8988T (cell line): ENCODE measurements at regions not wholly inside any gene's neighbourhood (a gene's known extent, or its start where the extent isn't known, plus 50 kb on each side); places are given as distances from the start of the nearest gene placed in this dataset.

Source experiments
- DNase-seq: peaks from one replicate; pipeline ENCODE4 v3.0.0; 2011

DNA sequence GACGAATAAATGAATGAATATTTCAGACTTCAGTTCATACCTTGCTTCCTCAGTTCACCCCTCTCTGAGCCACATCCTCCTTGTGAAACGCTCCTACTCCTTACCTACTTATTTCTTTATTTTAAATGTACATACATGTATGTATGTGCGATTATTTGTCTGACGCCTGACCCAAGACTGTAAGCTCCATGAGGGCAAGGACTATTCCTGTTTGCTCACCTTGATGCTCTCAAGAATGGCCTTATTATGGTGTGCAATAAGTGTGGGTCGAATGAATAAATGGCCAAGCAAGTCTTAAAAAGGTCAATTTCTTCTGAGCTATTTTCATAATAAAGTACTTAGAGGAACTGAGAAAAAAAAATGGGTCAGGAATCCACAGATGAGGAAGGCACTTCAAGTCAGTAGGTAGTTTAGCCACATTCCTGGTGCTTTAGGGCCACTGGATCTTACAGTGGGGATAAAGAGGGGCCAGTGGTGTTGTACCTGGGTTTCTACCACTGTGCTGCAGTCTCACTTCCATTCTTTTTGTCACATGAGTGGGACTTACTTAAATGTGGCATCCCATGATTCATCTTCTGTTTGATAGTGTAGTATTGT is 74.7 kb downstream of the SDC1 start:
- no peak for DNase-seq

DNA sequence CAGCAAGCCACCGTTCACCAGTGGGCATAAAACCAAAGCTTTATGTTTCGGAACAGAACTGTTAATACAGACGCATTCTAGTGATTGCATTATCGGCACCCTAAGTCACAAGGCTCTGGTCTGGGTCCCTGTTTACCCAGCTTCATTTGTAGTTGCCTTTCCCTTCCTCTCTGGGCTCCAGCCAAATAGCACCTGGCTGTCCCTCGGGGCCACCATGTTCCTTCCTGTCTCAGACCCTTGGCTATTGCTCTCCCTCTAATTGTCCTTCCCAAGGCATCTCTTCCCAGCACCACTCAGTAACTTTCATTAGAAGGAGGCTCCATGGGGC is 75.3 kb downstream of the SDC1 start:
- DNase-seq, result no peak

DNA sequence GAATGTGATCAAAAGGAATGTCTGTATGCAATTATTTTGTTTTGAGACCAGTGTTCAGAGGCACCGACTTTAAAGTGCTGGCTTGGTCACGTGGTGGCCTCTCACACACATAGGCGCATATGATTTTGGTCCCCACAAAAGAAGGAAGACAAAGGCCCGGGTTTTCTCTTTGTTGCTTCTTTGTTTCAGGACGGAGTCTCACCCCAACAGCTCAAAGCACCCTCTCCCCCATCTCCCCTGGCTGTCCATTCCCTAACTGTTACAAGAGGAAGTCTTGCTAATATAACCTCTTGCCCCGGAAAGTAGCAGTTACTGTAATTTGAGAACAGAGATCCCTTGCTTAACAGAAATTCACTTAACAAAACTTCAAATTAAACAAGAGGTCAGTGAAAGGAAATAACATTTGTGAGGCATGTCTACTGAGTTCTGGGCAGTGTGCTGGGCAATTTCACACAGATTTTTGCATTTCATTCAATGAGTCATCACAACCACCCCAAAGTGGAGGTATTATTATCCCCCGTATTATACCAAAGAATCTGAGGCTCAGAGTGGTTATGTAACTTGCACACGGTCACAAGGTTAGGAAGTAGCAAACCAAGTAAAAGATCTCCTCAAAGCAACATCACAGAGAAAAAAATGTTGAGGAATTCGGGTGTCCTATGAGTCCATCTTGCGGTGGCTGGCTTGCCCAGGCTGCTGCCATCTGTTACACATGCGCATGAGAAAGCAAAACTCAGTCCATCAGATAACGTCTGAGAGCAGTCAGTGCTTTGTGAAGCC is 75.8 kb downstream of the SDC1 start:
- no peak for DNase-seq

DNA sequence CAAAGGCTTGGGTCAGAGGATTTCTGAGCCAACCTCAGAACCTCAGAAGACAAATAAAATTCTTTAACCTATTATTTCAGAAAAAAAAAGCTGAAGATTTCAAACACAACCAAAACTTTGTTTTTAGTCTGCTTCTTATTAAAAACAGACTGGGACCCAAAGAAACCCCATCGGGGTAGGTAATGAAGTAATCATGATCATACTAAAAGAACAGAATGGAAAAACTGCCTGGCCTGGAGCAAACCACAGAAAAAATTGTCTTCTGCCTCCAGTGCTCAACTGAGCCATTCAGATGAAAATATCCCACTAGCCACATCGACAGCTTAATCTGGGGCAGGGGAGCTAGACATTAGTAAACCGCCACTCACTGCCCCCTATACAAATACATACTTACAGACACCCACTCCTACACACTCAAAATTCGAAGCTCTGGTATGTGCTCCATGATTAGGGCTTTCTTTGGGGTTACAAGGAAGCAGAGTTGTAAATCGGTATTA is 76.5 kb downstream of the SDC1 start:
- no peak for DNase-seq

DNA sequence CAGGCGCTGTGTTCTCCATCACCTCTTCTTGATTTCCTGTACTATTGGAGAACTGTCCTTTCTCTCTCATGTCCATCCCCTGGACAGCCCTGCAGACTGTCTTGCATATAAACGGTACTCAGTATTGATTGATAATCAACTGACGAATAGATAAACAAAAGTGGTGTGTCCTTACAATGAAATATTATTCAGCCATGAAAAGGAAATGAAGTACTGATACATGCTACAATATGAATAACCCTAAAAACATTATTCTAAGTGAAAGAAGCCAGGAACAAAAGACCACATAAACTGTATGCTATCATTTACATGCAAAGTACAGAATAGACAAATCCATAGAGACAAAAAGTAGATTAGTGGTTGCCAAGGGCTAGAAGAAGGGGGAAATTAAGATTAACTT is 77.6 kb downstream of the SDC1 start:
- DNase-seq, result no peak

DNA sequence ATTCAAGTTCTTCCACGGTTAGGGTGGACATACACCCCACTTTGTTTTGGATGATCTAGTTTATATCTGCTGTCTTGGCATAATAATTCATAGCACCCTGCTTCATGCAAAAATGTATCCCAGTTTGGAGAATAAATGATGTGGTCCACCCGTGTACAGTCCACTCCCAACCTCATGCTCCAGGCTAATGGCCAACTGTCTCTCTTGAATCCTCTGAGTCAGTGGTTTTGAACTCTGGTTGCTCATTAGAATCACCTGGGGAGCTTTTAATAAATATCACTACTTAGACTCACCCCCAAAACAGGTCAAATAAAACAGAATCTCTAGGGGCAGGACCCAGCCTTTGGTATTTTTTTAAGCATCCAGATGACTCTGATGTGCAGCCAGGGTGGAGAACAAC is 78.5 kb downstream of the SDC1 start:
- DNase-seq, result no peak

DNA sequence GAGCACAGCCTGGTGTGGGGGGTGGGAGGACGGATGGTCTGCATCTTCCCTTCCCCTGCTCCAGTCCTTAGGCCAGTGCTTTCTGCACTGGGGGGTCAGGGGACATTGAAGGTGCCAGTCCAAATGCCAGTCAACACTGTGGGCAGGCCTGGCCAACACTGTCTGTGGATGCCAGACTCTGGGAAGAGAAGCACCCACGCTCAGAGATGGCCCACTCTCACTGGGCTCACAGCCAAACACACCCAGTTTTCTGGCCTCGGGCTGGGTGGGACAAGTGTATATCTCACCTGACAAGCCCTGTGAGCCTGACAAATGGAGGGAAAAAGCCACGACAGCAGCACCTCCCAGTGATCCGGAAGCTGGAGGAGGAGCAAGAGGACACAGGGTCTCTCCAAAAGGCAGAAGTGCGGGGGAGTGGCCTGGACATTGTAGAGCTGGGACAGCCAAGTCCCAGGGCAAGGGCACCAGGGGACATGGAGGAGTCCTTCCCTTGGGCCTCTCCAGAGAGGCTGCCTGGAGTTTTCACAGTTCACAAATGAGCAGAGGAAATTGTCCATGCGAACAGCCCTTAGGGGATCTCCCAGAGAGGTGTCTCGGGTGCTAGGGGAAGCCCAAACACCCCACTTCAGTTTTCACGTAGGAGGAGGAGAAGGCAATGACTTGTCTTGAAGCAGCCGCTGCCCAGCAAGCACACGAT is 79.3 kb downstream of the SDC1 start:
- no peak for DNase-seq

DNA sequence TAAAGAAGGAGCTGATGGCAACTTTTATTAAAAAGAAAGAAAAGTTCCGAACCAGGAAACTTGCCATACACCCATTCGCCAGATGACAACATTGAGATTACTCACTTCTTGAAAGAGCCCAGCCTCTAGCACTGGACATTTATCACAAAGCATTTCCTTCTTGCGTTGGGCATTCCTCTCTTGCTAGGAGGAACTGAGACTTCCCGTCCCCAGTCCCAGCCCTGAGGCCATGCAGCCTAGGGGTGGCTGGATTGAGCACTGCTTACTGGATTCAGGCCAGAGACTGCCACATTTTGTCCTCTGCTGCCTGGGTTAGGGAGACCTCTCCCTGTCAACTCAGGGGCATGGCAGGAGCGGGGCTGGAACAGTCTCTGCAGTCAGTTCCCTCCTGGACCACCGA is 80.1 kb downstream of the SDC1 start:
- DNase-seq, result no peak

DNA sequence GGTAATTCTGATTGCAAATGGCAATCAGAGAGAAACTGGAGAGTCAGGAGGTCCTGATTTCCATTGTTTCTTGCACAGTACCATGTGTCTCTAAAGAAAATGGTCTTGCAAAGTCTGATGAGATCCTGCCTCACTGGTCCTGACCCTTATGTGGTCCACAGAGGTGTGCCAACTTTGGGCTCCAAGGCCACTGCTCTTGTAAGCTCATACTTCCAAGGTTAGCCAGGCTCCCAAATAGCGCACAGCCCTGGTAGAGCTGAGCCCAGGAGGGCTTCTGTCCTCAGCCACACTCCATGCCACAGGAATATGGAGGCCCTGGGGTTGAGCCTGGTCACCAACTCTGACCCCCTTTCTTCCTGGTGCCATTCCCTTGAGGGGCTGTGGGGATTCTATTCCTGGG is 80.7 kb downstream of the SDC1 start:
- no peak for DNase-seq

DNA sequence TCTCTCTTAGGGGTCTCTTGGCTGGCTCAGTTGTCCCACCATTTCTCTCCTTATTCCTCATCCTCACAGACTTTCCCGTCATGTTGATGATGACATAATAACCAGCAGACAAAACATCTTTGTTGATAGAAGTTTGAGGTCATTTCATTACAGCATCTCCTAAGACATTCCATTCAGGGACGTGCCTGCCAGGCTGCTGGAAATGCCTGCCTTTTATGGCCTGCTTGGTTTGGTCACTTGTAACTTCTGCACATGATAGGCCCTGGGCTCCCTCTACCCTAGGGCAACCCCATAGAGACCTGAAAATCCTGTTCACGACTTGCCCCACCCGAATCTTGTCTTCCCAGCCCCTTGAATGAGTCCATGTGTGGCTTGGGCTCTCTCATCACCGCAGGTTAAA is 81.7 kb downstream of the SDC1 start:
- no peak for DNase-seq

DNA sequence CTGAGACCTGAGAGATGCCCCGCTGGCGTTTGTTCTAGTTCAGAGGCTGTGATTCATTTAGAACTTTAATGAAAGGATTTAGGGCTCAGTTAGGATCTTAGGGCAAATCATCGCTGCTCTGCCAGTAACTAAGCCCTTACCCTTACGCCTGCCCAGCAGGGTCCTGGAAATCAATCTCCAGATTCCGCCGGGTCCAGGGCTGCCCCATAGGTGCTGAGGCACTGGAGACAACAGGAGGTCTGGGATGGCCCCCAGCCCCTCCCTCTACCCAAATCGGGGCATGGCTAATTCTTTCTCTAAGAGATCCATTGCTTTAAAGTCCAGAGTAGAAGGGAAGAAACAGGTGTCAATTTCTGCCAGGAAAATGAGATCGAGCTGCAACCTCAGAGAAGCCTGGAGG is 83.1 kb downstream of the SDC1 start:
- no peak for DNase-seq

DNA sequence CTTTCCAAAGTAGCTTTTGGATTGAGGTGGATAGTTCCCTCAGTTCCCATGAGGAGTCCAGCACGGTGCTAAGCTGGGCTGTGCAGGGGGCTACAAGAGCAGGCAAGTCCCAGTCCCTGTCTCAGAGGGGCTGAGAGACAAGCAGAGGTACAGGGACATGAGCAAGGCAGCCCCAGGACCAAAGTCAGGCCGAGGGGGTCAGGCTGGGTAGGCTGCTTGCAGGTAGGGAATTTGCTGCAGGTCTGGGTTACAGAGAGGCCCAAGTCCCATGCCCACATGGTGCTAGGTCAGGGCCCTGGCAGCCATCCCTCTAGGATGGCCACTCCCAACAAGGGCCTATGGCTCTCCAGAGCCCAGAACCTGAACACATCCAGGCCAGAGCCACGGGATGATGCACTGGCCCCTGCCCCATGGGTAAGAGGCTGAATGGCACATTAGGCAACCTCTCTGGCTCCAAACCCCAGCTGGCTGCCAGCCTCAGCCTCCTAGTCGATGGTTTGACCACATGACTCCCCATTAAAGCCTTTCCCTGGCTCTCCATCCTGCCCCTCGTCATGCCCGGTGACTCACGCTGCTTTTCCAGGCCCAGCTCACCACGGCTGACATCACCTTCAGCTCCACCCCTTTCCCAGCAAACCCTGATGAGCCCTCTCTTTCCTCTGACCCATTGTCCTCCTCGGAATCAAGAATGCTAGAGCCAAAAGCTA is 83.7 kb downstream of the SDC1 start:
- DNase-seq, result peak; percentile 63

DNA sequence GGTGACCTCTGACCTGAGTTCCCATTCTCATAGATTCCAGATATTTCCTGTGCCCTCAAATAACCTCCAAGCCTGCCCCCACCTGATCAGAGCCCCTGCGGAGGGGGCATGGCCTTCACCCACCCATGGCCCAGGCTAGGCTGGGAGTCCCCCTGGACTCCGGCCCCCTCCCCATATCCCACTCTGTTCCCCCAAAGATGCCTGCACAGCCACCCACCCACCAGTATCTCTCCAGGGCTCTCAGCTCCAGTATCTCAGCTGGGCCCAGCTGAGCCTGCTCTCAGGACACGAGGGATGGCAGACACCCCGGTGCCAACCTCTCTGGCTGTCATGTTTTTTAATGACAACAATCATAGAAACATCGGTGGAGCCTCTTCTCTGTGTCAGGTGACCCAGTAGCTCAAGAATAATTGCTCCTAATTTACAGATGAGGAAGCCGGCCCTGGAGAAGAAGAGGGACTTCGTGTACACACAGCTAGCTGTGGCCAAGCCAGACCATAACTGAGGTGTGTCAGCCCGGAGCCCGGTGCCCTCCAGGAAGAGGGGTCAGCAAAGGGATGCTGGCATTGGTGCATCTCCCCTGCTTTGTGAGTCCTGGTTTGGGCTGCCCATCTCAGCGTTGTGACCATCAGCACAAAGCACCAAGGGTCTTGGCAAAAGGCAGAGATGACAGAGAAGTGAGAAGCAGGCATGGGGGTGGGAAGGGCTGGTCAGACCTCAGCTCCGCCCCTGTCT is 84.4 kb downstream of the SDC1 start:
- no peak for DNase-seq

DNA sequence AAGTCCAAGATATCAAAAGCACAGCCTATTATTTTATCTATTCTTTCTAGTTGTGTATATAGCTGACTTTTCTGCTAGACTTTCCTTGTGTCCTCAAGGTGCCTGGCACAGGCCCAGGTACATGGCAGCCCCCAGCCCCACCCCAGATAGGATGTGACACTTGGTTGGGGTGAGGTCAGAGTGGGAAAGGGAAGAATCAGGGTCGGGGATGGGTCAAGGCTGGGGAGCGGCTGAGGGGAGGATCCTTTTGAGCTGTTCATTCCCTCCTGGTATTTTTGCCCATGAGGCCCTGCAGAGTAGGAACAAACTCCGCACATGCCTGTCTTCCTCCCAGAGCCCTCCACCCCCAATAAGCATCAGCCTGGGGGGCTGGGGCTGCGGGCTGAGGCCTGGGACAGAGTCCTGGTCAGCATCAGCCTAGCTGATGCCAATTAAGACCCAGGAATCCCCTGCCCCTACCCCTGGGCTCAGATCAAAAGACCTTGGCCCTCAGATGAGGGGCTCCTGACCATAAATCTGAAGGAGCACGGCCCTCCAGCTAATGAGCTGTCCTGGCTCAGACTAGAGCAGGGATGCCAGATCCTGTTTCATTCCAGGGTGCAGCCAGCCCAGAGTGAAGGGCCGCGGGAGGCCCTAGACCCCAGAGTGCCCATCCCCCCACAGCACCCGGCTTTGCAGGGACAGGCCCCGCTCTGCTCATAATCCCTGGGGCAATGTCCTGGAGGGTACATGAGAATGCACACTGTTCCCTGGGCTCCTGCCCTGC is 85.3 kb downstream of the SDC1 start:
- DNase-seq, result no peak

DNA sequence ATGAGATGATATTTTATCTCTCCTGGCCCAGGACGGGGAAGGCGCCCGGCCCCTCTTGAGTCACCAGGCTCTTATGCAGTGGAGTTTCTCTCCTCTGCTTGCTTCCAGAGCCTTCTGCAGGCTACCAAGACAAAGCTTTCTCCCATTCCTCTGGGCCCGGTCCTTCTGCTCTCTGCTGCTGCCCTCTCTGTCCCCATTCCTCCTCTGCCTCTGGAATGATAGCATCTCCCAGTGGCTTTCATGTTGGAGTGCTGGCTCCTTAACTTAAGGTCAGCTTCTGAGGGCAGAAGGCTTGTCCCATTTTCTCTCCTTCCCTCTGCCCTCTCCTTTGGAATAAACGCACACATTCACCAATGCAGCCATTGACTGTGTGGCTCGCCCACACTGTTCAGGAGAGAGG is 86.2 kb downstream of the SDC1 start:
- no peak for DNase-seq

DNA sequence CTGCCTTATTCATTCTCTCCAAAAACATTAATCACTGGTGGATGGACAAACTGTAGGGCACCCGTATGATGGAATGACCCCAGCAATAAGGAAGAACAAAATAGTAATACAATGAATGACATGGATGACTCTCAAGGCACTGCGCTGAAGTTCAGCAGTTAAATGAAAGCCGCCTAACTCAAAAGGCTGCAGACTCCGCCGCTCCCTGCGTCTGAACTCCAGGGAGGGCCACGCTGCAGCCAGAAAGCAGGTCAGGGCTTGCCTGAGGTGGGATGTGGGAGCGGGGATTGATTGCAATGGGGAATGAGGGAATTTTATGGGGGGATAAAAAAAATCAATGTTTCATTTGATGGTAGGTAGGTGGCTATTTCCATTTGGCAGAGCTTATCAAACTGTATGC is 86.5 kb upstream of the LAPTM4A start:
- DNase-seq, result no peak

DNA sequence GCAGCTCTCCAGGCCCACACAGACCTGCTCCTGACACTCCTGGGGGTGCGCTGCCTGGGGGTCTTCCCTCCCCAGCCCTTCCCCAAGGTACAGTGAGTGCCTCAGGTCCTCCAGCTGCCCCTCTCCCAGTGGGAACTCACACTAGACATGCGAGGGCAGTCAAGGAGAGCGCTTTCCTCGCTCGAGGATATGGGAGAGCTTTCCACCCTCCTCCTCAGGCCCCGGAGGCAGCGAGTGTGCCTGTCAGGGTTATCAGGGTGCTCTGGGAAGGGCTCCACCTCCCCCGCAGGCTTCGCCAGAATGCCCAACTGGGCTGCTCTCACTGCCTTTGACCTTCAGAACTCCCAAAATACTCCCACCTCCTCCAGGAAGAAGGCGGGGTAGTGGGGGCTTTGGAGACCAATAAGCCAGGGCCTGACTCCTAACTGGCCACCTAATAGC is 85.7 kb upstream of the LAPTM4A start:
- DNase-seq, result no peak

DNA sequence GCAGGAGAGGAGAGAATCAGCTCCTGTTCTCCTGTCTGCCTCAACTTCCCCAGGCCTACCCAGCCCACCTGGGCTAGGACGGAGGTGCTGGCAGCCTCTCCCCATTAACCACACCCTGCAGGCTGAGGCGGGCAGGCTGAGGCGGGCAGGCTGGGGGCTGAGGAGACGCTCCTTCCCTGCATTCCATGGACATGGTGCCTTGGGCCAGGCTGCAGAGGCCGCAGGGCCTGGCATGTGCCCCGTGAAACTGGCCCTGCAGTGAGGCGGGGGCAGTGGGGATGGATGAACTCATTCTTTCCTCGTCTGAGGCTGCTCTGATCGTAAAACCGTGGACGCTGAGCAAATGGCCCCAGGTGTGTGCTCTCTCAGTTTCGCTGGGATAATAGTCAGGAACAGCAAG is 84.7 kb upstream of the LAPTM4A start:
- DNase-seq, result no peak

DNA sequence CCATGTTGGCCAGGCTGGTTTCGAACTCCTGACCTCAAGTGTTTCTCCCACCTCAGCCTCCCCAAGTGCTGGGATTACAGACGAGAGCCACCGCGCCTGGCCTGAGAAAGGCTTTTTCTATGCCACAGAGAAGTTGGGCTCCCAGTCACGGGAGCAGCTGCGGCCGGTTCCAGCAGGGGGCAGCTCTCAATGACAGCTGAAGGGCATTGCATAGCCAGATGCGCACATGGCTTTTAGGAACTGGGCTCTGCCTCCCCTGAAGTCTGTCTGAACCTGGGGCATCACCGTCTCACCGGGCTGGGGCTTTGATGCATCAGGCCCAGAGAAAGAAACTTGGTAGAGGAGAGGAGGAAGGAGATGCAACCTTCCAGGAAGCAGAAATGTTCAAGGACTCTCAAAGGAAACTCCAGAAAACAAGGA is 84.2 kb upstream of the LAPTM4A start:
- DNase-seq, result peak; percentile 56

DNA sequence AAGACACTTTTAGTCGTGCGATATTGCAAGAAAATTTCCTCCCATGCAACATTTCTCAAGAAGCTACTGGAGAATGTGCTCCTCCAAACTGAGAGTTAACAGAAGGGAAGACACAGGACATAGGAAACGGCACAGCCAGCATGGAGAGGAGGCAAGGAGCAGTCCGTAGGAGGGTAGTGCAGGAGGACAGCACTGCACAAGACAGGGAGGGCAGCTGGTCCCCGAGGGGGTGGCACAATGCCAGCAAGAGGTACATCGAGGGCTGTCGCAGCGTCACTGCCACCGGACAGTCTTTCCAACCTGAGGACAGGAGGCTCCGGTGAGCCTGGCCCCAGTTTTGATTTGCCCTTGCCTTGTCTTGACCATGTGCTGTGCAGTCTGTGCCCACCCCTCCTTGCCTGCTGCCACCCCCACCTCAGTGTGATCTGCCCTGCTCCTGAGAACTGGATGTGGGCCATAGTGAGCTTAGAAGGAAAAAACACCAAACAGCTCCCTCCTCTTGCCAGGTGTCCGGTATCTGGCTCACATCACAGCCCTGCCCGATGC is 81.6 kb upstream of the LAPTM4A start:
- no peak for DNase-seq

DNA sequence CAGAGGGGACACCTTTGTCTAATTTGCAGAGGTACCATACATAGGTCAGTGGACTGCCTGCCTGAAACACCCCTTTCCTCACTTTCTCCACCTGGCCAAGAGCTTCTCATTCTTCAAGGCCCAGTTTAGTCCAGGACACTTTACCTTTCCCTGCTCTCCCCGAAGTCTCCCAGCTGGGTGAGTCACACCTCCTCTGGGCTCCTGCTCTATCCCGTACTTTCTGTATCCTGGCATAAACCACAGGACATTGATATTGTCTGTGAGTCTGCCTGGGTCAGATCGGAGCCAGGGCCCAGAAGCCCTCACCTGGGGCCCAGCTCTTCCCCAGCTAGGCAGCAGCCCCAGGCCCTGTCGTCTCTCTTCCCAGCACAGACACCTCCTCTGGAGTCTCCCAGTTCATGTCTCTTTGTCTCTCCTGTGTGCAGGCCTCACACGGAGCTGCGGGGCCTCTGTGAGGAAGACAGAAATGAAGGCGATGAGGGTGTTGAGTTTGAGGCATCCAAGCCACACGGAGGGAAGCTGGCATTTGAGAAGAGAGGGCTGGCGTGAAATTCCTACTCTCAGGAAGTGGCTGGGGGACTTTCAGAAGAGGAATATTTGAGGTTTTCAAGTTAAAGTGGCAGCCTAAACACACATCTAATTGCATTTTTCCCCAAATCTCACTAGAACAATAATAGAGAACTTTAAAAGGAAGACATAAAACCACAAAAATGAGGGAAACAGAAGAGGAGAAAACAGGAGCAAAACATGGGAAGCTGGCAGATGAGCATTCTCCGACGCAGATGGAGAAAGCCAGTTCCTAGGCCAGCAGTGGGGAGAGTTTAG is 79.6 kb upstream of the LAPTM4A start:
- no peak for DNase-seq
